Uterus (tissue), 3 donors: ENCODE measurements at regions not wholly inside any gene's neighbourhood (a gene's known extent, or its start where the extent isn't known, plus 50 kb on each side); places are given as distances from the start of the nearest gene placed in this dataset.
"Not testable (repeated sequence)": the region's sequence is repeated elsewhere in the genome, so short reads cannot be mapped to it uniquely, and the experiment has no call there.

ENCODE experiments used
- DNase-seq, 2 donors: peaks; one replicate each; pipeline ENCODE4 v3.0.0-alpha.2; 2019 to 2020
- H3K27ac ChIP-seq, 2 donors: fragments of 200-600 bp; sonication (generic); 1 replicate in 1 of 2; 2 replicates in 1 of 2; pipeline ENCODE4 v1.5.1; 2016 to 2018
- H3K27me3 ChIP-seq, 2 donors: fragments of 200-600 bp; sonication (generic); one replicate each; pipeline ENCODE4 v1.5.1; 2018 to 2019; ENCODE audit warnings: control low read depth in 1 of 2
- H3K36me3 ChIP-seq, 2 donors: fragments of 200-600 bp; sonication (generic); one replicate each; pipeline ENCODE4 v1.5.1; 2019; ENCODE audit warnings: control low read depth in 1 of 2
- H3K4me1 ChIP-seq, 2 donors: fragments of 200-600 bp; sonication (generic); one replicate each; pipeline ENCODE4 v1.5.1; 2018 to 2019; ENCODE audit warnings: control low read depth in 1 of 2
- H3K4me3 ChIP-seq, 2 donors: fragments of 200-600 bp; sonication (generic); 1 replicate in 1 of 2; 2 replicates in 1 of 2; pipeline ENCODE4 v1.5.1; 2018 to 2019; ENCODE audit warnings: mild to moderate bottlenecking in 1 of 2
- H3K9me3 ChIP-seq, 2 donors: fragments of 200-600 bp; sonication (generic); one replicate each; pipeline ENCODE4 v1.5.1; 2019; ENCODE audit warnings: control low read depth in 1 of 2
- CTCF ChIP-seq, 4 experiments: fragments of 200-600 bp in 2 of 4; fragments of 450-650 bp in 2 of 4; sonication (generic) in 2 of 4; IDR thresholded peaks; one replicate each; pipeline ENCODE4 v1.5.1; 2016 to 2019; ENCODE audit warnings: antibody characterized with exemption in 4 of 4, mild to moderate bottlenecking in 2 of 4, moderate library complexity in 1 of 4
- POLR2A ChIP-seq, 2 donors: fragments of 450-650 bp; IDR thresholded peaks; one replicate each; pipeline ENCODE4 v1.6.1; 2016; ENCODE audit warnings: antibody characterized with exemption in 2 of 2, mild to moderate bottlenecking in 1 of 2, moderate library complexity in 1 of 2
- intact Hi-C: fragments of 100-400 bp; cut with DNase I; formaldehyde crosslinking; loops from one replicate; pipeline ENCODE4 v1.15.1; 2023; ENCODE audit warnings: low total_unique reads
- donor health status: DM: yes; HTN: yes; CAD: no.

- no peak for DNase-seq
- Histone ChIP-seq H3K4me1 (peaks cover 0 to 3% of the 10 kb centered on the region in 2 donors), H3K9me3 (no peaks in the 10 kb centered on the region), H3K27me3 (no peaks in the 10 kb centered on the region), H3K4me3 (peak overlapping the region; percentile 52 to 77), H3K36me3 (no peaks in the 10 kb centered on the region), H3K27ac (peak overlapping the region; percentile 91 to 95)
- no peak for TF ChIP-seq CTCF (IDR thresholded peaks at IDR 0.05)
- TF ChIP-seq POLR2A (IDR thresholded peaks at IDR 0.05) = no peak
- intact Hi-C loops = no loop called here
Measured at GRCh38 chr17:30599428-30600059, 122.3 kb downstream of the GOSR1 start.

GRCh38 chr17:30597776-30598288 lies 120.6 kb downstream of the GOSR1 start:
- Histone ChIP-seq H3K9me3 (no peaks in the 10 kb centered on the region), H3K36me3 (no peaks in the 10 kb centered on the region), H3K4me3 (no peak overlapping the region), H3K27ac (no peak overlapping the region), H3K27me3 (no peaks in the 10 kb centered on the region), H3K4me1 (peaks cover 0 to 3% of the 10 kb centered on the region in 2 donors)
- no peak for DNase-seq
- TF ChIP-seq CTCF (IDR thresholded peaks at IDR 0.05) (no peak), POLR2A (IDR thresholded peaks at IDR 0.05) (no peak)
- intact Hi-C loops = no loop called here

GRCh38 chr17:30596948-30597775 lies 120.0 kb downstream of the GOSR1 start:
- not testable (repeated sequence) for H3K27ac ChIP-seq

GRCh38 chr17:30594953-30595371 lies 117.8 kb downstream of the GOSR1 start:
- H3K27ac ChIP-seq, H3K9me3 ChIP-seq, H3K4me1 ChIP-seq, intact Hi-C loops, H3K4me3 ChIP-seq, H3K36me3 ChIP-seq, DNase-seq, H3K27me3 ChIP-seq: not testable (repeated sequence)

More at GRCh38 chr17:30596948-30597775, 120.0 kb downstream of the GOSR1 start:
- H3K27me3 ChIP-seq, H3K9me3 ChIP-seq, H3K4me1 ChIP-seq, H3K36me3 ChIP-seq, H3K4me3 ChIP-seq, intact Hi-C loops, DNase-seq: not testable (repeated sequence)

GRCh38 chr17:30594223-30594952 lies 117.2 kb downstream of the GOSR1 start:
- Histone ChIP-seq H3K27ac (no peak overlapping the region), H3K9me3 (no peaks in the 10 kb centered on the region), H3K36me3 (no peaks in the 10 kb centered on the region), H3K27me3 (no peaks in the 10 kb centered on the region), H3K4me1 (no peaks in the 10 kb centered on the region), H3K4me3 (no peak overlapping the region)
- DNase-seq = no peak
- TF ChIP-seq CTCF (IDR thresholded peaks at IDR 0.05) (no peak), POLR2A (IDR thresholded peaks at IDR 0.05) (no peak)
- intact Hi-C loops = no loop called here
